Uterus (tissue), 3 donors: ENCODE measurements at regions not wholly inside any gene's neighbourhood (a gene's known extent, or its start where the extent isn't known, plus 50 kb on each side); places are given as distances from the start of the nearest gene placed in this dataset.

Experiments used
- DNase-seq, 2 donors: peaks; one replicate each; pipeline ENCODE4 v3.0.0-alpha.2; 2019 to 2020
- H3K27ac ChIP-seq, 2 donors: fragments of 200-600 bp; sonication (generic); 1 replicate in 1 of 2; 2 replicates in 1 of 2; pipeline ENCODE4 v1.5.1; 2016 to 2018
- H3K27me3 ChIP-seq, 2 donors: fragments of 200-600 bp; sonication (generic); one replicate each; pipeline ENCODE4 v1.5.1; 2018 to 2019; ENCODE audit warnings: control low read depth in 1 of 2
- H3K36me3 ChIP-seq, 2 donors: fragments of 200-600 bp; sonication (generic); one replicate each; pipeline ENCODE4 v1.5.1; 2019; ENCODE audit warnings: control low read depth in 1 of 2
- H3K4me1 ChIP-seq, 2 donors: fragments of 200-600 bp; sonication (generic); one replicate each; pipeline ENCODE4 v1.5.1; 2018 to 2019; ENCODE audit warnings: control low read depth in 1 of 2
- H3K4me3 ChIP-seq, 2 donors: fragments of 200-600 bp; sonication (generic); 1 replicate in 1 of 2; 2 replicates in 1 of 2; pipeline ENCODE4 v1.5.1; 2018 to 2019; ENCODE audit warnings: mild to moderate bottlenecking in 1 of 2
- H3K9me3 ChIP-seq, 2 donors: fragments of 200-600 bp; sonication (generic); one replicate each; pipeline ENCODE4 v1.5.1; 2019; ENCODE audit warnings: control low read depth in 1 of 2
- POLR2A ChIP-seq, 2 donors: fragments of 450-650 bp; IDR thresholded peaks; one replicate each; pipeline ENCODE4 v1.6.1; 2016; ENCODE audit warnings: antibody characterized with exemption in 2 of 2, mild to moderate bottlenecking in 1 of 2, moderate library complexity in 1 of 2
- intact Hi-C: fragments of 100-400 bp; cut with DNase I; formaldehyde crosslinking; loops from one replicate; pipeline ENCODE4 v1.15.1; 2023; ENCODE audit warnings: low total_unique reads
- TF ChIP-seq, protein P1 (sequence below), 4 experiments: fragments of 200-600 bp in 2 of 4; fragments of 450-650 bp in 2 of 4; sonication (generic) in 2 of 4; IDR thresholded peaks; one replicate each; pipeline ENCODE4 v1.5.1; 2016 to 2019; ENCODE audit warnings: antibody characterized with exemption in 4 of 4, mild to moderate bottlenecking in 2 of 4, moderate library complexity in 1 of 4
- donor health status: DM: yes; HTN: yes; CAD: no.

DNA sequence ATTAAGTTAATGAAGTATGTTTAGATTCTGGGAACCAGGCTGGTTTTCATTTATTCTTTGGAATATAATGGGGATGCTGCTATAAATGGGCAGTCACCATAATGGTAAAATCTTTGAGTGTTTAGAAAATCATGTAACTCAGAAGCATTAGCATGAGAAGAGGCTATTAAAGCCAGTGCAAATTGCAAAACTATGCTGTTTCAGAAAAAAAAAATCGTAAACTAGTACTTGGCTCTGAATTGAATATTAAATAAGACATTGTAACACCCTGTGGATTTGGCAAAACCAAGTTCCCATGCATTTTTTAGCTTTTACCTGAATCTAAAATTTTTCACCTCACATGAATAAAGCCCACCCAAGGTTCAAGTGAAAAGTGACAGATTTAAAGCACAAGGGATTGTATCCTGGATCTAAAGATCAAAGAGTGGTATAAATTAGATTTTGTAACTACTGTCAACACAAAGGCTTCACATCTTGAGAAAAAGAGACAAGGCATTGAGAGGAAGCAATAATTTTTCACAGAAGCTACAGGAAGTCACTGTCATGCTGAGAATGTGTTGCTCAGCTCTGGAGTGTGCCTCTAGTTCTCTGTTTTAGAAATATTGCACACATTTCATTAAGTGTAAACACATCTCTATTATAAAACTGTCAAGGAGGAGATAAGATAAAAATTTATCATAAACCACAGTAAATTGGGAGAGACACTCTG is 142.2 kb downstream of the ABCA8 start:
- Histone ChIP-seq H3K27me3 (no peaks in the 10 kb centered on the region), H3K9me3 (no peaks in the 10 kb centered on the region), H3K36me3 (no peaks in the 10 kb centered on the region), H3K4me3 (no peak overlapping the region), H3K4me1 (no peaks in the 10 kb centered on the region), H3K27ac (peak overlapping the region in 1 of 2 donors; percentile 21)
- no peak for TF ChIP-seq POLR2A (IDR thresholded peaks at IDR 0.05)
- TF ChIP-seq, protein P1, sequence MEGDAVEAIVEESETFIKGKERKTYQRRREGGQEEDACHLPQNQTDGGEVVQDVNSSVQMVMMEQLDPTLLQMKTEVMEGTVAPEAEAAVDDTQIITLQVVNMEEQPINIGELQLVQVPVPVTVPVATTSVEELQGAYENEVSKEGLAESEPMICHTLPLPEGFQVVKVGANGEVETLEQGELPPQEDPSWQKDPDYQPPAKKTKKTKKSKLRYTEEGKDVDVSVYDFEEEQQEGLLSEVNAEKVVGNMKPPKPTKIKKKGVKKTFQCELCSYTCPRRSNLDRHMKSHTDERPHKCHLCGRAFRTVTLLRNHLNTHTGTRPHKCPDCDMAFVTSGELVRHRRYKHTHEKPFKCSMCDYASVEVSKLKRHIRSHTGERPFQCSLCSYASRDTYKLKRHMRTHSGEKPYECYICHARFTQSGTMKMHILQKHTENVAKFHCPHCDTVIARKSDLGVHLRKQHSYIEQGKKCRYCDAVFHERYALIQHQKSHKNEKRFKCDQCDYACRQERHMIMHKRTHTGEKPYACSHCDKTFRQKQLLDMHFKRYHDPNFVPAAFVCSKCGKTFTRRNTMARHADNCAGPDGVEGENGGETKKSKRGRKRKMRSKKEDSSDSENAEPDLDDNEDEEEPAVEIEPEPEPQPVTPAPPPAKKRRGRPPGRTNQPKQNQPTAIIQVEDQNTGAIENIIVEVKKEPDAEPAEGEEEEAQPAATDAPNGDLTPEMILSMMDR (IDR thresholded peaks at IDR 0.05), result no peak
- no peak for DNase-seq
- intact Hi-C loops, result no loop called here

DNA sequence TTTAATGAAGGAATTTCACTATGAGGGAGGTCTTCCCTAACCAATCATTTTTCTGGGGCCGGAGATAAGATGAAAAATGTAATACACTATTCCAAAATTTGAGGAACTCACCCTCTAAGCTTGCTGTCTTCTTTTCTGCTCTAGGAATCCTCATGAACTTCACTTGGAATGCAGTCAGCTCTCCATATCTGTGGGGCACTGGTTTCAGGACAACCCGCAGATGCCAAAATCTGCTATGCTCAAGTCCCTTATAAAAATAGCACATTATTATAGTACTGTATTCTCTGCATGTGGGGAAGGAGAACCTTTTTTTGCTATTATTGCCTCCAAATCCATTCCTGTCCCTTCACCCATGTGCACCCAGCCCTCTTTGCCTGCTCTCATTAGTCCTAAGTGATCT is 146.0 kb downstream of the ABCA8 start:
- no peak overlapping the region for H3K4me3 ChIP-seq
- H3K27me3 ChIP-seq, result no peaks in the 10 kb centered on the region
- intact Hi-C loops, result no loop called here
- no peaks in the 10 kb centered on the region for H3K36me3 ChIP-seq
- peak overlapping the region in 1 of 2 donors; percentile 44 for H3K27ac ChIP-seq
- no peaks in the 10 kb centered on the region for H3K4me1 ChIP-seq
- no peaks in the 10 kb centered on the region for H3K9me3 ChIP-seq
- no peak for TF ChIP-seq POLR2A (IDR thresholded peaks at IDR 0.05)
- TF ChIP-seq, protein P1 (IDR thresholded peaks at IDR 0.05), result no peak
- DNase-seq, result no peak

- intact Hi-C loops, result no loop called here
- H3K9me3 ChIP-seq, result no peaks in the 10 kb centered on the region
- no peaks in the 10 kb centered on the region for H3K4me1 ChIP-seq
- peak overlapping the region; percentile 22 to 44 for H3K27ac ChIP-seq
- no peak overlapping the region for H3K4me3 ChIP-seq
- DNase-seq, result no peak
- H3K27me3 ChIP-seq, result no peaks in the 10 kb centered on the region
- H3K36me3 ChIP-seq, result no peaks in the 10 kb centered on the region
- no peak for TF ChIP-seq POLR2A (IDR thresholded peaks at IDR 0.05)
These were observed 147.0 kb downstream of the ABCA8 start for GRCh38 chr17:68807998-68808772.

GRCh38 chr17:68805609-68806008 is 149.6 kb downstream of the ABCA8 start:
- TF ChIP-seq, protein P1 (IDR thresholded peaks at IDR 0.05), result no peak
- no peak for TF ChIP-seq POLR2A (IDR thresholded peaks at IDR 0.05)
- intact Hi-C loops, result no loop called here
- Histone ChIP-seq H3K4me3 (no peak overlapping the region), H3K36me3 (no peaks in the 10 kb centered on the region), H3K9me3 (no peaks in the 10 kb centered on the region), H3K27ac (no peak overlapping the region), H3K27me3 (no peaks in the 10 kb centered on the region), H3K4me1 (no peaks in the 10 kb centered on the region)
- no peak for DNase-seq

DNA sequence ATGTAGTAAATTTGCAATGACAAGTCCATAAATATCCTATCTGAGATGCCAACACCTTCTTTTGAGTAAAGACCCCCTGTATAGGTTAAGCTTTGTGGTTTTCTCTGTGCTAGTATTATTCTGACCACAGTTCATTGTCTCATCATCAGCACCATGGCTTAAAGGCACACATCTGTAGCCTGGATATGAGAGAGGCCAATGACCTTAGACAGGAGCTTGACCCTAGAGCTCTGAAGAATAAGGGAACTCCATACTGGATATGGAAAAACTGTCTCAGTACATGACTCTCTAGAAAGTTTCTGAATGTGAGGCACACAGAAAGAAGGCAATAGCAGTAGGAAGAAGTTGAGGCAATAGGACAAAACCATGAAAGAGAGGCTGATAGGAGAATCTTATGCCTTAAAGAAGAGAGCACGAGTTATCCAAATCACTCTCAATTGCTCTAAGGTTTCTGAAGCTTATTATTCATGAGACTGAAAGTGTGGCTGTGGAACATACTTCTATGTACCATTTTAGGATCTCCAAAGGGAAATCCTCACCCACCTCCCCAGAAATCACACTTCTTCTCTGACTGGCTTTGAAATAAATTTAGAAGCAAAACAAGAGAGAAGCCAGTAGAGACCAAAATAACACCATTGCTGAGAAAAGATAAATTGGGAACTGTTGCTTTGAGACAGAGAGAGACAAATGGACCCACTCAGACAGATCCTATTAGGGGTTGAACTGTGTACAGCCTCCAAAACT is 150.2 kb downstream of the ABCA8 start:
- no peaks in the 10 kb centered on the region for H3K4me1 ChIP-seq
- no peaks in the 10 kb centered on the region for H3K9me3 ChIP-seq
- H3K27me3 ChIP-seq, result no peaks in the 10 kb centered on the region
- no peaks in the 10 kb centered on the region for H3K36me3 ChIP-seq
- no peak overlapping the region for H3K4me3 ChIP-seq
- intact Hi-C loops, result no loop called here
- DNase-seq, result no peak
- no peak for TF ChIP-seq POLR2A (IDR thresholded peaks at IDR 0.05)
- H3K27ac ChIP-seq, result no peak overlapping the region
